Activated CD4-positive, alpha-beta T cell treated with anti-CD3 and anti-CD28 coated beads for 4 hours (primary cell): ENCODE measurements at regions not wholly inside any gene's neighbourhood (a gene's known extent, or its start where the extent isn't known, plus 50 kb on each side); places are given as distances from the start of the nearest gene placed in this dataset.

Source experiments
- DNase-seq, 2 donors: peaks; one replicate each; pipeline ENCODE4 v3.0.0-alpha.2; 2020

DNA sequence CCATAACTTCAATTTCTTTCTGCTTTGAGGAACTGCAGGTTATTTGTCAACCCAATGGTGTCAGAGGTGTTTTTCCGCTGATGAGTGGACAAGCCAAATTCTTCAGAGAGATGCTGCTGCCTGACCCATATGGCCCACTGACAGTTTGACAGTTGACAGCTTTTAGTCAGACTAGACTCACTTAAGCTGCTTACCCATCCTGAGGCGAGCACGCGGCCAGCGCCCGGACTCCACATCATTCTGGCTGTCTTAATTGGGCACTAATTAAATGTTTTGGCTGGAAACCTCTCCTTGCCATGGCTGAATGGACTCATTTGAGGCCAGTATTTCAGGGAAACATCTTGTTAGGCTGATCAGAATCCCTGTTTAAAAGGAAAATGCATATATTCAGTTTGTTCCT is 316.1 kb upstream of the FANCL start:
- DNase-seq: no peak

- DNase-seq: no peak
These were observed 312.8 kb upstream of the FANCL start for GRCh38 chr2:58553937-58554336.

GRCh38 chr2:58553522-58553921 is 312.4 kb upstream of the FANCL start:
- no peak for DNase-seq

DNA sequence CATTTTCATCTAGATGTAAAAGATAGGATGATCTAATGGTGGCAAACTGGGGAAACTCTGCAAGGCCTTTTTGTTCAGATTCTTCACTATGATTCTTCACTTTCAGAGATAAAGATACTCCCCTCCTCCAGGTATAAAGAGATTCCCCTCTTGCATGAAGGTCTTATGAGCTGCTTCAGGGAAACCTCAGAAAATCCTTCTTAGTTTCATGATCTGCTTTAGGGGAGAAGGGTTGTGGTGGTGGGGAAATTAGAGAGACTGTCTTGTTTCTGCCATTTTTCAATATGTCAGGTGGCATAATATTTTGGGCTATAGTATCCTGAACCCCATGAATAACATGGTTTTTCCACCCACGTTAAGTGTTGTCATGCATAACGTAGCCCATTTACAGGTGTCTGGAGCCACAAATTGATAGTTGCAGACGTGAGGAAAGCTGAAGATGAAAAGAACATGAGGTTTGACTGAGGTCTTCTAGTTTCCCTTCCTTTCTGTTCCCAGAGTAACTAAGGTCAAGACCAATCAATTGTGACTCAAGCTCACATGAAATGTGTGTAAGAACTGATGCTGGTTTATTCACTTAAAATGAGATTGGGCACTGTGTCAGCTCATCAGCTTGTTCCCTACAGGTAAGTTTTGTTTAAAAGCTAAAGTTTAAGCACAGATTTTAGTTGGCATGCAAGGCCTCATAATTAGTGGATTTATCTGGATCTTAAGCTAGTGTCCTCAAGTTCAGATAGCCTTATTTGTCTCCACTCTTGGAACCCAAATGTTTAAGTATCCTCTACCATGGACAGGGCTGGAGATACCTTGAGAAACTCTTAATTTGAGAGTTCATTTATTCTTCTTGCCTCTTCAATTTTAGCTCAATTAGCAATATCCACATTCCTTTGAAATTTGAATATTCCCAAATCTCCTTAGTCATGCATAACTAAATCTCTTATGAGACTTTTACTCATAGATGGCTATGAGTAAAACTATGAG is 304.5 kb upstream of the FANCL start:
- DNase-seq: no peak

- no peak for DNase-seq
These were observed 302.3 kb upstream of the FANCL start for GRCh38 chr2:58543442-58543841.

- DNase-seq: no peak
These were observed 300.4 kb upstream of the FANCL start for GRCh38 chr2:58541511-58541910.

DNA sequence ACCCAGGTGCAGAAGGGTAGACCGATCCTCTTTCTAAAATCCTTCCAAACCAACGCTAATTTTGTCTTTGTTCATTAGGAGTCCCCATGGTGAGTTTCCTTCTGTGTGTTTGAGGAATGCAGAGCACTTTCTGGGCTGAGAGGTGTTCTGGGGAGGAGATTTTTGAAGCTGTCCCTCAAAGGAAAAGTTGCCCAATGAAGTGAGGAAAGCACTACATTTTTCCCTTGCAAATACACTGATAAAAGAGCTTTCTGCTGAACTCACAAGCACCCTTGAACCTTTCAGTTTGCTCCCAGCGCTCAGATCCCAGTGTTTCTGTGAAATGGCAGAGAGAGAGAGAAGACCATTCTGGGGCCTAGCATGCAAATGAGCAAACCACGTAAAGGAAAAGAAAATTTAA is 299.6 kb upstream of the FANCL start:
- DNase-seq: no peak

DNA sequence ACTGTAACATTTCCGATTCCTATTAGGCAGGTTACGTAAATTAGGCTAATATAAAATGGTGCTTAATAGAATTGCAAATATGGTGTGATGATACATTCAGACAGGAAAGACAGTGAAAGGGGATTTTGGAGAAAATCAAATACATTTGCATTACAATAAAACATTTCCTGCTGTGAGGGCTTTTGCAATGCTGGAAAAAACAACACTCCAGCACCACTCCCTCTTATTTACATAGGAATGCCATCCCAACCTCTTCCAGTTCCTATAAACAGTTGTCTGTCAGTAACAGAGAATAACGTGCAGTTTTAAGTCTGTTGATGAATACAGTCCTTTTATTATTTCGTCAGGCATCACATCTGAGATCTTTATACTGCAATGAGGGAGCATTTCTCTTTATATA is 298.8 kb upstream of the FANCL start:
- no peak for DNase-seq

GRCh38 chr2:58535990-58536389 is 294.9 kb upstream of the FANCL start:
- no peak for DNase-seq

DNA sequence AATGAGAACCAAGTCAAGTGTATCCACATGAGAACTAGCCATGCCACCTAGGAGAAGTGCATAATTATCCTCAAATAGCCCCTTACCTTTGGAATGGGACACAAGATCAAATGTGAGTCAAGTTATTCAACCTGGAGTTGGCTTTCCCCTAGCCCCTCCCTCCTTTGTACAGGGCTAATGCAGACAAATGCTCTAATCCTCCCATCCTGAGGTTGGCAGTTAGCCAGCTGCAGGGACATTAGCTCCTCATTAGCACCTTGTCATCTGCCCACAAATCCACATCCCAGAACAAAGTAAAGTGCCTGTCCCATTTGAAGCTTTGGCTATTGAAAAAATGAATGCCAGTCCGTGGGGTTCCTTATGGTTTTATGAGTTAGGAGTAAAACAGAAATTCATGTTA is 294.1 kb upstream of the FANCL start:
- no peak for DNase-seq

DNA sequence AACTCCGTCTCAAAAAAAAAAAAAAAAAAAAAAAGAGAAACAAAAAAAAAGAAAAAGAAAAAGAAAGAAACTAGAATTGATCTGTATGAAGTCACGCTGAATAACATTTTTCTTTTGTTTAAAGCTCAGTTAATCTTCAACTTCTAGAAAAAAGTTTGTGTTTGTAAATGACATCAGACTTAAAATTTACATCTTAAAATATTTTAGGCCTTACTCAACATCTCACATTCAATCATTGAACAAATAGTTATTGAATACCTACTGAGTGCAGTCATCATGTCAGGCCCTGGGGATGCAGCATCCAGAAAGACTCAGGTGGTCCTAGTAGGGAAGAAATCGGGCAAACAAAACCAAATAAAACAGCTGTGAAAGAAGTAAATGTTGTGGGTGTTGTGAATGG is 292.3 kb upstream of the FANCL start:
- no peak for DNase-seq

DNA sequence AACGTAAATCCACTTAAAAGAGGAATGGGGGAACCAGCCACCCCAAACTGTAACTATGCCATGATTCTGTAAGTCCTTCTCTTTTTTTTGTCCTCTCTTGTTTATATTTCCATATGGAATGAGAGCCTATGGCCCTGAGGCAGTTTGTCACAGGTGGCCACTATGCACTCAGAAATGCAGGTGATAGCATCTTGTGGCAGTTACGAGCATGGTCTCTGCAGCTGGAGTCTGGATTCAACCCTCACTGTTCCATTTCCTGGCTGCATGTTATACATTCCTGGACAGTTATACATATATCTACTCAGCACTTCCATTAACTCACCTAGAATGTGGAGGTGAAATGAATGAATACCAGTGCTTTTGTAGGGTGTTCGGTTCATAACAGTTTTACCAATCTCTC is 291.5 kb upstream of the FANCL start:
- no peak for DNase-seq

GRCh38 chr2:58527647-58528046 is 286.5 kb upstream of the FANCL start:
- DNase-seq: no peak

GRCh38 chr2:58521803-58522554 is 280.9 kb upstream of the FANCL start:
- no peak for DNase-seq

DNA sequence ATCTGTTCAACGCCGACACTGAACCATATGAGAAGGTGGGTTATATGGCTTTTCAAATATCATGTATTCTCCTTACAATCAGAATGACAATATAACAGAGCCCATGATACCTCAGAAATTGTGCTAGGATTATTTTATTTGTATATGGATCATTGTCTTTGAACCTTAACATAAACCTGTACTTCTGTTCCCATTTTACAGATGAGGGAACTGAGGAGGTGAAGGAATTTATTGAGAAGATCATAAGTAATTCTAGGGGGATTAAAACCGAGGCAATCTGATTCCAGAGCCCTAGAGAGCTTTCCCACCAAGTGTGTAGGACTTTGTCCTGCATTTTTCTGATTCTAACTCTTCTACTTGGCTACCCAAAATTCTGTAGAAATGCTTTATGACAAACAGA is 279.8 kb upstream of the FANCL start:
- no peak for DNase-seq

GRCh38 chr2:58517881-58518280 is 276.8 kb upstream of the FANCL start:
- no peak for DNase-seq

DNA sequence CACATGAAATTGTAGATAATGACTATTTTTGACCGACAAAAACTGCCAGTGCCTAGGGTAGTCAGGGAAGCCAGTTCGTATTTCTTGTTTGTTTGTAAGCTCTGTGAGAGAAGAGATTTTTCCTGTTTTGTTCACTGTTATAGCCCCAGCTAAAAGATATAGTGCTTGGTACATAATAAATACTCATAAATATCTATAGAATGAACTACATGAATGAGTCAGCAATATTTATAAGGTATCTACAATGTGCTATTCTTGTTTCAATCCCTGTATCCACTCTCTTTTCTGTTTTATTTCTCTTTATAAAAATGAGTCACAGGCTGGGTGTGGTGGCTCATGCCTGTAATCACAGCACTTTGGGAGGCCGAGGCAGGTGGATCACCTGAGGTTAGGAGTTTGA is 275.6 kb upstream of the FANCL start:
- DNase-seq: no peak

DNA sequence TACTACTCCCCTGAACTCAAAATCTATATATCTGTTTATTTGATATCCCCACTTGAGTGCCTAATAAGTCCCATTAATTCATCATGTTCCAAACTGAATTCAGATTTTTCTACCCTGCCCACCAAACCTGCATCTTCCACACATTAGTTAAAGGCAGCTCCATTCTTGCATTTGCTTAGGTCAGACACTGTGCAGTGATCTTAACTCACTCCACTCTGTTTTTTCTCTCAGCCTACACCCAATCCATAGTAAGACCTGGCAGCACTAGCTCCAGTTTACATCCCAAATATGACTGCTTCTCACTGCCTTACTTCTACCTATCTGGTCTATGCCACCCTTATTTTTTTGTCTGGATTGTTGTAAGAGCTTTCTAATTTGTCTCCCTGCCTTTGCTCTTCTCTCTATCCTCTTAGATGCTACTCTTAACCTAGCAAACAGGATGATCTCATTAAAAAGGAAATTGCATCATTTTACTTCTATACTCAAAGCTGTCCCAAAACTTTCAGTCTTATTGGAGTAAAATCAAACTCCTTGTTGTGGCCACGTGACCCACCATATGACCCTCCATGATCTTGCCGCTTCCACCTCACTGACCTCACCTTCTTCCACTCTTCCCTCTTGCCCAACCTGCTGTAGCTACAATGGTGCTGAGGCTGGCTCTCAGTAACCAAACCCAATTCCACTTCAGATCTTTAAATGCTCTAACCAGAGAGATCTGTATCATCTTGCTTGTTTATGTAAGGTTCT is 274.9 kb upstream of the FANCL start:
- no peak for DNase-seq

GRCh38 chr2:58514252-58514651 is 273.1 kb upstream of the FANCL start:
- no peak for DNase-seq

DNA sequence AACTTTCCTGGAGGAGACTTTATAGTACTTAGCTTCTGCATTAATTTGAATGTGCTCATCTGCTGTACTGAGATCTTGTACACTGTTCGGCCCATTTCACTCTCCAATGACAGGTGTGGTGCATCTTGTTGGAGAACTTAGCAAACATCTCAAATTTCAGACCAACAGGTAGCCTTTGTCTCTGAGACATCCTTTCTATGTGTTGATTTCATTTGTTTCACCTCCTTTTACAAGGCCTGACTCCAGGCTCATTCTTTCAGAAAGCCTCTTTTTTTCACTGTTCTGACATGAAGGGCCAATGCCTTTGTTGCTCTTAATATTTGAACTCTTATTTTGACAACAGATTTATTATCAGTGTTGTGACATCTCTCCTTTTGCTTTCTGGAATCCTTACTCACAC is 271.8 kb upstream of the FANCL start:
- no peak for DNase-seq

GRCh38 chr2:58508006-58508405 is 266.9 kb upstream of the FANCL start:
- DNase-seq: no peak

DNA sequence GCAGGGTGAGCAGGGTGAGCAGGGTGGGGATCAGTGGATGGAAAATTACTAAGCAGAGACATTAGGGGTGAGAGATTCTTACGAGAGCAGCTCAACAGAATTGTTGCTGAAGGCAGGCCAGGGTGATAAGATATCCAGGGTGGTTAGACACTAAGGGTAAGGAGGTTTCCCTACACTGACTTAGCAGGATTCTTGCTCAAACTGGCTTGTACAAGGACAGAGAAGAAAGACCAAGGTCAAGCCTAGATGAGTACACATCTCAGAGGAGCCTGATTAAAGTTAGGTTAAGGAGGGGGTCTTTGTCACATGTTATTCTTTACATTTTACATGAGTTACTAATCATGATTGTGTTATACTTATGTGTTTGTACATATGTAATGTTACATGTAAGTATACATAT is 262.8 kb upstream of the FANCL start:
- no peak for DNase-seq

- no peak for DNase-seq
These were observed 261.8 kb upstream of the FANCL start for GRCh38 chr2:58502931-58503330.
